ENCODE measurements at regions not wholly inside any gene's neighbourhood (a gene's known extent, or its start where the extent isn't known, plus 50 kb on each side); places are given as distances from the start of the nearest gene placed in this dataset.

DNA sequence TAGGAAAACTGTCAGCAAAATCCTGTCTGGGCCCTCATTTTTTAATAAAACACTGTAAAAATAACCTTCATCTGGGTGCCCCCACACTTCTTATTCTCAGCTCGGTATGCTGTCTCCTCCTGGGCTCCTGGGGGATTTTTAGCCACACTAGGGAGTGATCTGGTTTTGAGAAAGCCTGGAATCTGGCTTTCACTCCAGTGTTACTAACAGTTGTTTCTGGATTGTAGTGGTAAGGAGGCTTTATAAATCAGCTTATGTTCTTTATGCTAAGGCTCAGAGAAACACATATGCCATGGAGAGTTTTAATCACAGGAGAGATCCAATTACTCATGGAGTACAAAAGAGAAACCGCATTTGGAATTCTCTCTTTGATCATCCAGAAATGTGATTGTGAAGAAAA, 744.3 kb upstream of the SOX11 start:
- intact Hi-C loops (cut with DNase I) = no loop called here
- ATAC-seq = no peak

DNA sequence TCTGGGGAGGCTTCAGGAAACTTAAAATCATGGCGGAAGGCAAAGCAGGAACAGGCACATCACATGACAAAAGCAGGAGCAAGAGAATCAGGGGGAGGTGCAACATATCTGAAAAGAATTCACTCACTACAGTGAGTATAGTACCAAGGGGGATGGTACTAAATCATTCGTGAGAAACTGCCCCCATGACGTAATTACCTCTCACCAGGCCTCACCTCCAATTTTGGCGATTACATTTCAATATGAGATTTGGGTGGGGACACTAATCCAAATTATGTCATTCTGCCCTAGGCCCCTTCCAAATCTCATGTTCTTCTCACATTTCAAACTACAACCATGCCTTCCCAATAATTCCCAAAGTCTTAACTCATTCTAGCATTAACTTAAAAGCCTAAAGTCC, 740.8 kb upstream of the SOX11 start:
- Histone ChIP-seq H3K4me1 (no peaks in the 10 kb centered on the region), H3K4me3 (no peak overlapping the region), H3K27me3 (peaks cover 0 to 5% (median 0%) of the 10 kb centered on the region in 4 donors), H3K9me3 (no peaks in the 10 kb centered on the region), H3K27ac (no peak overlapping the region), H3K36me3 (no peaks in the 10 kb centered on the region)
- intact Hi-C loops (cut with DNase I) = no loop called here
- ATAC-seq = no peak
- no peak for DNase-seq
- FAIRE-seq = no peak
- WGBS, 2 donors = 88 to 89% methylated on average over 4 of the region's 4 CpGs
- TF ChIP-seq, protein P1, sequence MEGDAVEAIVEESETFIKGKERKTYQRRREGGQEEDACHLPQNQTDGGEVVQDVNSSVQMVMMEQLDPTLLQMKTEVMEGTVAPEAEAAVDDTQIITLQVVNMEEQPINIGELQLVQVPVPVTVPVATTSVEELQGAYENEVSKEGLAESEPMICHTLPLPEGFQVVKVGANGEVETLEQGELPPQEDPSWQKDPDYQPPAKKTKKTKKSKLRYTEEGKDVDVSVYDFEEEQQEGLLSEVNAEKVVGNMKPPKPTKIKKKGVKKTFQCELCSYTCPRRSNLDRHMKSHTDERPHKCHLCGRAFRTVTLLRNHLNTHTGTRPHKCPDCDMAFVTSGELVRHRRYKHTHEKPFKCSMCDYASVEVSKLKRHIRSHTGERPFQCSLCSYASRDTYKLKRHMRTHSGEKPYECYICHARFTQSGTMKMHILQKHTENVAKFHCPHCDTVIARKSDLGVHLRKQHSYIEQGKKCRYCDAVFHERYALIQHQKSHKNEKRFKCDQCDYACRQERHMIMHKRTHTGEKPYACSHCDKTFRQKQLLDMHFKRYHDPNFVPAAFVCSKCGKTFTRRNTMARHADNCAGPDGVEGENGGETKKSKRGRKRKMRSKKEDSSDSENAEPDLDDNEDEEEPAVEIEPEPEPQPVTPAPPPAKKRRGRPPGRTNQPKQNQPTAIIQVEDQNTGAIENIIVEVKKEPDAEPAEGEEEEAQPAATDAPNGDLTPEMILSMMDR (IDR thresholded peaks at IDR 0.05) = no peak

More for the DNA sequence above, 744.3 kb upstream of the SOX11 start:
- H3K36me3 ChIP-seq = no peaks in the 10 kb centered on the region
- no peaks in the 10 kb centered on the region for H3K9me3 ChIP-seq
- no peaks in the 10 kb centered on the region for H3K4me1 ChIP-seq
- TF ChIP-seq, protein P1 (IDR thresholded peaks at IDR 0.05) = no peak
- H3K27me3 ChIP-seq = no peaks in the 10 kb centered on the region
- DNase-seq (no peak), FAIRE-seq (no peak)
- 52 to 66% methylated on average over 2 of the region's 2 CpGs for WGBS, 2 donors
- no peak overlapping the region for H3K4me3 ChIP-seq
- no peak overlapping the region for H3K27ac ChIP-seq

DNA sequence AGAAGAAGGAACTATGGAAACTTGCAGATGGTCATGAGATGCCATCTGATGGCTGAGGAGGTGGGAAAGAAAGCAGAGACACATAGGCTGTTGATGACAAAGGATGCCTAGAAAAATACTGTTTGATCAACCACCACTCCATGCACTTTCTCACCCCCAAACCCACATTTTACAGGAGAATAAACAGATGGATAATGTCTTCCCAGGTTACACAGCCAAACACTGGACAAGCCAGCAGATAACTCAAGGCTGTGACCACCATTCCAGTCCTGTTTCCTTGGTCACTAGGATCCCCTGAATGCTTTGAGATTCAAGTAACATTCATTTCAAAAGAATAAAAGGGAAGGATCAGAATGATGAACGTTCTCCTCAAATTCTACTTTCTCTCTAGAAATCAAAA, 733.0 kb upstream of the SOX11 start:
- intact Hi-C loops (cut with DNase I) = no loop called here

DNA sequence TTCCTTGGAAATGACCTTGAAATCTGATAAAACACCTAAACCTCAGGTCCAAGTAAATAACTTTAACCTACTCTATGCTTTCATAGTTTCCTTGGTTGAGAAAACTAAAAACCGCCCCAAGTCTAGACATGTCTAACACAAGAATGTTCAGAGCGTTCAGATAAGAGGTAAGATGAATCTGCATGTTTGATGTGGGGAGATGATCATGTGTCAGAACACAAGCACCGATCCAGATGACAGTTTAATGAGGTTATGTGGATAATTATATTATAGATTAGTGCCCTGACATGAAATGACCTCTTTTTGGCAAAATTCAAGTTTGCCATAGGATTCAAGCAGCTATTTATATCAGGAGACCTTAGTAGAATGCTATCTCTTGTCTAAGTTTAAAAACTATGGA, 729.8 kb upstream of the SOX11 start:
- no peak overlapping the region for H3K27ac ChIP-seq
- H3K4me3 ChIP-seq = no peak overlapping the region
- peaks cover 0 to 3% (median 0%) of the 10 kb centered on the region in 4 donors for H3K27me3 ChIP-seq
- H3K36me3 ChIP-seq = no peaks in the 10 kb centered on the region
- TF ChIP-seq, protein P1 (IDR thresholded peaks at IDR 0.05) = no peak
- H3K4me1 ChIP-seq = no peaks in the 10 kb centered on the region
- no peak for FAIRE-seq
- intact Hi-C loops (cut with DNase I) = no loop called here
- no peaks in the 10 kb centered on the region for H3K9me3 ChIP-seq
- WGBS, 2 donors = 42 to 48% methylated on average over 3 of the region's 3 CpGs
- no peak for ATAC-seq
- DNase-seq = no peak

More for the DNA sequence above, 733.0 kb upstream of the SOX11 start:
- no peak for FAIRE-seq
- no peak overlapping the region for H3K4me3 ChIP-seq
- 75 to 83% methylated on average over 1 of the region's 1 CpG for WGBS, 2 donors
- no peak for ATAC-seq
- peaks cover 0 to 5% (median 0%) of the 10 kb centered on the region in 4 donors for H3K27me3 ChIP-seq
- no peaks in the 10 kb centered on the region for H3K9me3 ChIP-seq
- TF ChIP-seq, protein P1 (IDR thresholded peaks at IDR 0.05) = no peak
- H3K27ac ChIP-seq = no peak overlapping the region
- no peak for DNase-seq
- no peaks in the 10 kb centered on the region for H3K36me3 ChIP-seq
- H3K4me1 ChIP-seq = no peaks in the 10 kb centered on the region

DNA sequence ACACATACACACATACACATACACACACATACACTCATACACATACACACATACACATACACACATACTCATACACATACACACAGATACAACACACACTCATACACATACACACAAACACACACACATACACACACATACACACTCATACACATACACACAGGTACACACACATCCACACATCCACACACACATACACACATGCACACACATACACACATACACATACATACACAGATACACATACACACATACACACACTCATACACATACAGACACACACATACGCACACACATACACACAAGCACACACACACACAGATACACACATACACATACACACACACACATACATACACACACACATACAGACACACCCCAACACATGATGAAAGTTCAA, 729.1 kb upstream of the SOX11 start:
- TF ChIP-seq, protein P1 (IDR thresholded peaks at IDR 0.05) = no peak
- ATAC-seq = no peak
- H3K27me3 ChIP-seq = peaks cover 0 to 3% (median 0%) of the 10 kb centered on the region in 4 donors
- no peak for DNase-seq
- FAIRE-seq = no peak
- H3K27ac ChIP-seq = no peak overlapping the region
- intact Hi-C loops (cut with DNase I) = no loop called here
- no peaks in the 10 kb centered on the region for H3K9me3 ChIP-seq
- no peaks in the 10 kb centered on the region for H3K4me1 ChIP-seq
- 82 to 85% methylated on average over 1 of the region's 1 CpG for WGBS, 2 donors
- no peaks in the 10 kb centered on the region for H3K36me3 ChIP-seq
- H3K4me3 ChIP-seq = no peak overlapping the region

Measured in pancreas (tissue), 10 donors.